H1 (cell line): ENCODE measurements at regions not wholly inside any gene's neighbourhood (a gene's known extent, or its start where the extent isn't known, plus 50 kb on each side); places are given as distances from the start of the nearest gene placed in this dataset.

Experiments used
- CTCF ChIA-PET: fragments of 300-600 bp; sonication (Branson Sonifier 250); formaldehyde crosslinking; loops from one replicate; lab custom pipeline; 2021; ENCODE audit not compliant: partially characterized antibody; lab: Charles Lee
- POLR2A ChIA-PET: fragments of 300-600 bp; sonication (Branson Sonifier 250); formaldehyde crosslinking; loops from one replicate; lab custom pipeline; 2021; ENCODE audit warnings: inconsistent platforms; ENCODE audit not compliant: partially characterized antibody; lab: Charles Lee
- DNase-seq, 2 experiments: peaks; one replicate each; pipeline versions ENCODE4 v3.0.0 to v3.0.0-alpha.2; 2010 to 2022; ENCODE audit warnings: low spot score in 2 of 2, low read depth in 1 of 2, mixed read lengths in 1 of 2
- FAIRE-seq: peaks from 2 replicates; lab custom pipeline; 2011; peaks lifted over from hg19 to GRCh38; lab: Jason Lieb, UNC
- H2AFZ ChIP-seq: 2 replicates; pipeline ENCODE4 v1.8.1; 2012; ENCODE audit warnings: low read length, inconsistent platforms
- H2AK5ac ChIP-seq: 2 replicates; pipeline ENCODE4 v1.6.1; 2013; ENCODE audit warnings: low read depth, low read length
- H2BK120ac ChIP-seq: replicated peaks from 2 replicates; pipeline ENCODE3; 2013; ENCODE audit warnings: low read depth, low read length, inconsistent platforms
- H2BK12ac ChIP-seq: 2 replicates; pipeline ENCODE4 v1.6.1; 2013; ENCODE audit warnings: low read depth, low read length
- H2BK15ac ChIP-seq: 2 replicates; pipeline ENCODE4 v1.6.1; 2013; ENCODE audit warnings: low read length
- H2BK20ac ChIP-seq: 2 replicates; pipeline ENCODE4 v1.6.1; 2013; ENCODE audit warnings: low read length
- H2BK5ac ChIP-seq: 2 replicates; pipeline ENCODE4 v1.6.1; 2013; ENCODE audit warnings: low read depth, low read length
- H3K14ac ChIP-seq: 2 replicates; pipeline ENCODE4 v1.6.1; 2013; ENCODE audit warnings: inconsistent platforms; ENCODE audit not compliant: insufficient read length
- H3K18ac ChIP-seq: 2 replicates; pipeline ENCODE4 v1.6.1; 2013; ENCODE audit warnings: low read length; ENCODE audit errors: extremely low read depth
- H3K23ac ChIP-seq: 2 replicates; pipeline ENCODE4 v1.6.1; 2013; ENCODE audit warnings: inconsistent platforms; ENCODE audit not compliant: insufficient read length
- H3K23me2 ChIP-seq: 2 replicates; pipeline ENCODE4 v1.6.1; 2013; ENCODE audit warnings: low read depth, low read length
- H3K27ac ChIP-seq: 2 replicates; pipeline ENCODE4 v1.6.1; 2011; ENCODE audit warnings: low read depth, low read length, inconsistent platforms
- H3K27me3 ChIP-seq, 4 experiments: replicated peaks in 1 of 4; 1 replicate in 1 of 4; 2 replicates in 3 of 4; pipeline versions ENCODE4 v1.6.1 to v1.8.1; 2011 to 2013; ENCODE audit warnings: low read length in 3 of 4, mild to moderate bottlenecking in 3 of 4, inconsistent platforms in 2 of 4, mixed read lengths in 2 of 4, moderate library complexity in 1 of 4; ENCODE audit not compliant: control insufficient read depth in 3 of 4, insufficient read depth in 3 of 4; ENCODE audit errors: extremely low read depth in 1 of 4
- H3K36me3 ChIP-seq, 4 experiments: 2 replicates each; pipeline versions ENCODE4 v1.6.1 to v1.8.1; 2011 to 2013; ENCODE audit warnings: mild to moderate bottlenecking in 4 of 4, low read length in 3 of 4, moderate library complexity in 2 of 4, control low read depth in 1 of 4, inconsistent platforms in 1 of 4; ENCODE audit not compliant: insufficient read depth in 4 of 4, control insufficient read depth in 2 of 4
- H3K4ac ChIP-seq: replicated peaks from 2 replicates; pipeline ENCODE3; 2013; ENCODE audit warnings: low read length, low read depth, mixed read lengths, inconsistent platforms; ENCODE audit not compliant: insufficient read length
- H3K4me1 ChIP-seq, 4 experiments: replicated peaks in 1 of 4; 1 replicate in 1 of 4; 2 replicates in 3 of 4; pipeline versions ENCODE4 v1.6.1 to v1.8.1; 2011 to 2013; ENCODE audit warnings: low read length in 3 of 4, inconsistent platforms in 2 of 4, mixed read lengths in 1 of 4; ENCODE audit not compliant: insufficient read depth in 4 of 4, control insufficient read depth in 3 of 4
- H3K4me2 ChIP-seq, 2 experiments: 2 replicates each; pipeline versions ENCODE4 v1.6.1 to v1.8.1; 2011 to 2013; ENCODE audit warnings: low read depth in 2 of 2, low read length in 2 of 2, control low read depth in 1 of 2, inconsistent platforms in 1 of 2, mild to moderate bottlenecking in 1 of 2; ENCODE audit not compliant: insufficient read depth in 1 of 2
- H3K4me3 ChIP-seq, 4 experiments: fragments of 200-600, 300-600 bp in 1 of 4; sonication (generic), shearing (Covaris generic), sonication (Bioruptor Twin) in 1 of 4; 2 replicates each; pipeline versions ENCODE4 v1.5.1 to v1.8.1; 2011 to 2016; ENCODE audit warnings: low read length in 4 of 4, low read depth in 3 of 4, control low read depth in 2 of 4, inconsistent platforms in 2 of 4, mild to moderate bottlenecking in 2 of 4, mixed read lengths in 1 of 4, moderate library complexity in 1 of 4; ENCODE audit not compliant: insufficient read depth in 2 of 4; ENCODE audit errors: extremely low read depth in 1 of 4
- H3K56ac ChIP-seq: replicated peaks from 2 replicates; pipeline ENCODE3; 2013; ENCODE audit warnings: low read depth, mild to moderate bottlenecking, mixed read lengths, low read length, inconsistent platforms; ENCODE audit not compliant: insufficient read length
- H3K79me1 ChIP-seq: 2 replicates; pipeline ENCODE4 v1.6.1; 2013; ENCODE audit warnings: low read depth, low read length, control low read depth
- H3K79me2 ChIP-seq, 2 experiments: 2 replicates each; pipeline versions ENCODE4 v1.6.1 to v1.8.1; 2012 to 2013; ENCODE audit warnings: low read length in 2 of 2, mild to moderate bottlenecking in 2 of 2, inconsistent platforms in 1 of 2; ENCODE audit not compliant: insufficient read depth in 2 of 2, control insufficient read depth in 1 of 2
- H3K9ac ChIP-seq, 4 experiments: replicated peaks in 1 of 4; 1 replicate in 1 of 4; 2 replicates in 3 of 4; pipeline versions ENCODE4 v1.6.1 to v1.8.1; 2011 to 2013; ENCODE audit warnings: low read depth in 3 of 4, low read length in 3 of 4, control low read depth in 2 of 4, mild to moderate bottlenecking in 2 of 4, moderate library complexity in 2 of 4, inconsistent platforms in 1 of 4; ENCODE audit errors: extremely low read depth in 1 of 4
- H3K9me3 ChIP-seq, 2 experiments: 2 replicates each; pipeline versions ENCODE4 v1.6.1 to v1.8.1; 2012 to 2013; ENCODE audit warnings: mild to moderate bottlenecking in 2 of 2, moderate library complexity in 2 of 2, control low read depth in 1 of 2, inconsistent platforms in 1 of 2, low read depth in 1 of 2, low read length in 1 of 2, mixed read lengths in 1 of 2; ENCODE audit not compliant: insufficient read depth in 2 of 2
- H4K20me1 ChIP-seq, 2 experiments: replicated peaks in 1 of 2; 2 replicates each; pipeline versions ENCODE3 to v1.8.1; 2011 to 2013; ENCODE audit warnings: inconsistent platforms in 2 of 2, low read length in 2 of 2, mild to moderate bottlenecking in 1 of 2; ENCODE audit not compliant: insufficient read depth in 2 of 2, control insufficient read depth in 1 of 2
- H4K5ac ChIP-seq: 2 replicates; pipeline ENCODE4 v1.6.1; 2013; ENCODE audit warnings: low read length, low read depth, mixed read lengths, inconsistent platforms; ENCODE audit not compliant: insufficient read length
- H4K8ac ChIP-seq: 2 replicates; pipeline ENCODE4 v1.8.0; 2013; ENCODE audit warnings: mild to moderate bottlenecking, moderate library complexity, low read length, inconsistent platforms; ENCODE audit not compliant: insufficient read depth; ENCODE audit errors: extremely low read depth
- H4K91ac ChIP-seq: replicated peaks from 2 replicates; pipeline ENCODE3; 2013; ENCODE audit warnings: low read length, mixed read lengths, inconsistent platforms; ENCODE audit not compliant: insufficient read length
- CHD1 ChIP-seq: IDR thresholded peaks from 2 replicates; pipeline ENCODE4 v1.6.1; 2012; ENCODE audit warnings: low read depth, low read length, improper control_type of control experiment
- CHD2 ChIP-seq: IDR thresholded peaks from 2 replicates; pipeline ENCODE4 v1.6.1; 2012; ENCODE audit warnings: low read length, improper control_type of control experiment
- CREB1 ChIP-seq: IDR thresholded peaks from 2 replicates; pipeline ENCODE4 v1.6.1; 2012; ENCODE audit warnings: inconsistent platforms
- EZH2 ChIP-seq: fragments of 200-600 bp; sonication (generic); IDR thresholded peaks from 2 replicates; pipeline ENCODE4 v1.7.1; 2012; ENCODE audit warnings: low read depth, mild to moderate bottlenecking, moderate library complexity, low read length, inconsistent platforms; ENCODE audit not compliant: severe bottlenecking
- HDAC2 ChIP-seq, 2 experiments: fragments of 300-600 bp in 1 of 2; sonication (generic) in 1 of 2; IDR thresholded peaks; 2 replicates each; pipeline ENCODE4 v1.6.1; 2011 to 2012; ENCODE audit warnings: low read depth in 2 of 2, low read length in 2 of 2, mild to moderate bottlenecking in 2 of 2, moderate library complexity in 2 of 2, borderline replicate concordance in 1 of 2, inconsistent platforms in 1 of 2
- NRF1 ChIP-seq: IDR thresholded peaks from 2 replicates; pipeline ENCODE4 v1.6.1; 2011; ENCODE audit warnings: mild to moderate bottlenecking, low read depth, low read length, improper control_type of control experiment
- SP2 ChIP-seq: IDR thresholded peaks from 2 replicates; pipeline ENCODE4 v1.6.1; 2012; ENCODE audit warnings: mild to moderate bottlenecking, low read length, inconsistent platforms
- SRF ChIP-seq: IDR thresholded peaks from 2 replicates; pipeline ENCODE4 v1.6.1; 2011; ENCODE audit warnings: mild to moderate bottlenecking, low read depth, low read length, moderate library complexity
- TBP ChIP-seq: IDR thresholded peaks from 2 replicates; pipeline ENCODE4 v1.6.1; 2011; ENCODE audit warnings: low read depth, low read length, improper control_type of control experiment
- USF2 ChIP-seq: IDR thresholded peaks from 2 replicates; pipeline ENCODE4 v1.6.1; 2011; ENCODE audit warnings: low read length, improper control_type of control experiment
- ZNF274 ChIP-seq: IDR thresholded peaks from 2 replicates; pipeline ENCODE4 v1.7.0; 2012; ENCODE audit warnings: low read length, borderline replicate concordance; ENCODE audit errors: extremely low read depth
- WGBS, 2 experiments: shearing (Covaris generic) in 1 of 2; methylation state at CpG; one replicate each; pipeline versions ENCODE4 v1.1.6 to v1.1.7; 2013 to 2015; ENCODE audit warnings: low lambda C conversion rate in 2 of 2, mixed read lengths in 2 of 2, inconsistent platforms in 1 of 2, low coverage in 1 of 2, missing lambda C conversion rate in 1 of 2; ENCODE audit not compliant: insufficient replicate concordance in 2 of 2, insufficient coverage in 1 of 2, insufficient read length in 1 of 2; ENCODE audit errors: extremely low coverage in 1 of 2, missing lambda C conversion rate in 1 of 2; 5-methylcytosine and 5-hydroxymethylcytosine counted together

DNA sequence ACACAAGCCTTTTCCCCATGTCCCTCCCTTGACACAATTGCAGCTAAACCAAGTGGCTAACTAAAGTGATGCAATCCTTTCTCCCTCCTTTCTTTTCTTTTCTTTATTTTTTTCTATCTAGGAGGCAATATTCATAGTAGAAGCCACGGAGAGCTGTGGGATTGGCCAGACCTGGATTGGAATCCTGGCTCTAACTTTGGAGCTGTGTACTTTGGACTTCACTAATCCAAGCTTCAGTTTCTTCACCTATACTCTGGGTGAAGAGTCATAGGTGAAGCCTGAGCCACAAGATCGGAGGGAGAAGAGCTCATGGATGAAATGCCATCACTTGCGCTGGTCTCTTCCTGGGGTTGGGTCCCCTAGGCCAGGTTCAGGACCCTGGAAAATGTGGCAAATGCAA, 177.2 kb downstream of the IRX5 start:
- ChIA-PET CTCF (interaction anchor here (0.8 to 1.8 kb wide), 9 partner anchors 9 to 150 kb away, joined by 3 to 9 read pairs (median 3); no protein-coding TSS in a partner anchor), POLR2A (no interaction called here)
- no peaks in the 10 kb centered on the region for H3K4me1 ChIP-seq
- no peaks in the 10 kb centered on the region for H3K9me3 ChIP-seq
- no peak overlapping the region for H3K4me3 ChIP-seq
- H4K5ac ChIP-seq: no peak overlapping the region
- H3K36me3 ChIP-seq: no peaks in the 10 kb centered on the region
- no peak overlapping the region for H3K23ac ChIP-seq
- no peak overlapping the region for H3K4me2 ChIP-seq
- no peaks in the 10 kb centered on the region for H3K79me2 ChIP-seq
- 77% methylated on average over 3 of the region's 3 CpGs; no CpG with 5 or more reads in 1 of the 2 experiments for WGBS, 2 experiments
- FAIRE-seq (no peak), DNase-seq (no peak)
- H3K56ac ChIP-seq: no peak overlapping the region
- H3K18ac ChIP-seq: no peak overlapping the region
- no peak overlapping the region for H4K91ac ChIP-seq
- H3K9ac ChIP-seq: no peak overlapping the region
- H2BK5ac ChIP-seq: no peak overlapping the region
- H2AK5ac ChIP-seq: no peak overlapping the region
- H3K27me3 ChIP-seq: no peaks in the 10 kb centered on the region; a peak in 1 of 7 replicates
- no peaks in the 10 kb centered on the region for H3K79me1 ChIP-seq
- H3K23me2 ChIP-seq: no peaks in the 10 kb centered on the region
- H2BK20ac ChIP-seq: no peak overlapping the region
- no peaks in the 10 kb centered on the region for H4K20me1 ChIP-seq
- H3K14ac ChIP-seq: no peak overlapping the region
- no peak overlapping the region for H2BK12ac ChIP-seq
- no peak overlapping the region for H3K4ac ChIP-seq
- no peak overlapping the region for H3K27ac ChIP-seq
- no peak overlapping the region for H2BK120ac ChIP-seq
- peak overlapping the region; percentile 41; the same call in 1 of the 2 replicates for H2AFZ ChIP-seq
- no peak overlapping the region for H2BK15ac ChIP-seq
- H4K8ac ChIP-seq: no peak overlapping the region
- TF ChIP-seq HDAC2 (IDR thresholded peaks at IDR 0.05; ENCODE audit: borderline replicate concordance in 1 of 2, low read depth in 2 of 2, low read length in 2 of 2): no peak
- TF ChIP-seq CREB1: no peak
- no peak for TF ChIP-seq CHD2
- TF ChIP-seq ZNF274: no peak
- no peak for TF ChIP-seq USF2
- no peak for TF ChIP-seq NRF1
- TF ChIP-seq CHD1: no peak
- no peak for TF ChIP-seq TBP
- TF ChIP-seq EZH2: no peak
- no peak for TF ChIP-seq SP2
- no peak for TF ChIP-seq SRF
